ENCODE measurements at regions not wholly inside any gene's neighbourhood (a gene's known extent, or its start where the extent isn't known, plus 50 kb on each side); places are given as distances from the start of the nearest gene placed in this dataset.

DNA sequence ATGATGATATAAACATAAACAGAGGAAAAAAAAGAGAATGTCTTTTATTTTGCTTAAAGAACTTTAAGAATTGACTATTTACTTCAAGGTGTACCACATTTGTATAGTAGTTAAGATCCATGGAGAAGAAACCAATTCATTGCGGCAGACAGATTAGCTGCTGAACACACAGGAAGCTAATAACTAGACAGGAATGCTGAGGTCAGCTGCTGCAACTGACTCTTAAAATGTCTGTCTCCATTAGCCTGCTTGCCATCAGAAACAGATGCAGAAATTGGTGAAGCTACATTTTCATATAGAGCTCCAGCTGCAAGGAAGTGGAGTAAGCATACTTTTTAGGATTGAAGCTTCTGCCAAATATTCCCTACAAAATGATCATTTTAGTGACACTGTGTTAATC is 939.5 kb downstream of the EPHA7 start:
- H3K4me1 Mint-ChIP-seq (ENCODE audit: low read depth in 2 of 2): no peaks in the 10 kb centered on the region
- no peaks in the 10 kb centered on the region for H3K27me3 Mint-ChIP-seq
- no peak overlapping the region for H3K4me3 Mint-ChIP-seq
- no peak overlapping the region for H3K27ac Mint-ChIP-seq
- H3K9me3 Mint-ChIP-seq: peaks cover 9% of the 10 kb centered on the region
- DNase-seq (ENCODE audit: low spot score) (no peak), ATAC-seq (no peak)
- H3K36me3 Mint-ChIP-seq: peaks cover 6% of the 10 kb centered on the region

DNA sequence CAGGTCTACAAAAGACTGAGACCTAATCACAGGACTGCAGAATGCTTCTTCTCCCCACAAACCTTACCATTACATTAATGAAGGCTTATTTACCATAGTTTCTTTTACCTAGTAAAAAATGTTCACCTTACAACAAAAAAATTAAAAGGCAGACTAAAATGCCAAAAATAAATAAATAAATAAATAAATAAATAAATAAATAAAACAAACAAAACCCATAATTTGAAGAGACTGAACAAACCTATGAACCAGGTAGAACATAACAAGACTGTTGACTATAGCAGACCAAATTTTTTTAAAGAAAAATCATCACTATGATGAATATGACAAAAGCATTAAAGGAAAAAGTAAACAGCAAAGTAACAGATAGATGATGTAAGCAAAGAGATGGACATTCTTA is 946.3 kb downstream of the EPHA7 start:
- Mint-ChIP-seq H3K27me3 (no peaks in the 10 kb centered on the region), H3K9me3 (peaks cover 14% of the 10 kb centered on the region), H3K27ac (no peak overlapping the region), H3K36me3 (no peaks in the 10 kb centered on the region), H3K4me1 (ENCODE audit: low read depth in 2 of 2) (no peaks in the 10 kb centered on the region), H3K4me3 (no peak overlapping the region)
- DNase-seq (ENCODE audit: low spot score) (no peak), ATAC-seq (no peak)

DNA sequence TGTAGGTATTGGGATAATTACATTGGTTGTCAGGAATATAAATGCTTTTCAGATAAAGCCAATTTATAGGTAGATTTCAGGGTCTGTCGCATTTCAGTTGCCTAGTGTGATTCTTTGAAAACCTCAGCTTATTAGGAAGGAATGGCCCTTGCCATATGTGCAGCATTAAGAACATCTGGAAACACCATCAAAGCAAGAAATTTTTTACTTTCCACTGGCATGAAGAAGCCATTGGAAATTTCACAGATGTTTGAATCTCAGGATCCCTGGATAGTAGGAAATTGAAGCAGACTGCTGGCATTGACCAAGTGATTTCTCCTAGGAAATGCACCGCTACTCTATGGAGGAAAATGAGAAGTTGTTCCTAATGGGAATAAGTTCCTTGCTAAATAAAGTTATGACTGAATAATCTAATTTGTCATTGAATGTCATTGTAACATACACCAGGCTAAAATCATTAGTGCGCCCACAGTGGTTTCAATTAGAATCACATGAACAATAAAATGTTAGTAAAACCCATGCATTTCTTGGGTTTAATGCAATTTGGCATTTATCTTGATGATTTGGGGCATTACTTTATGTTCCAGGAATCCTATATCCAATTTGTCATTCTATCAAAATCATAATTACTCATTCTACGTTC is 950.1 kb downstream of the EPHA7 start:
- Mint-ChIP-seq H3K27me3 (no peaks in the 10 kb centered on the region), H3K9me3 (peaks cover 21% of the 10 kb centered on the region), H3K27ac (no peak overlapping the region), H3K4me1 (ENCODE audit: low read depth in 2 of 2) (no peaks in the 10 kb centered on the region), H3K36me3 (peaks cover 4% of the 10 kb centered on the region), H3K4me3 (no peak overlapping the region)
- ATAC-seq: no peak
- no peak for DNase-seq (ENCODE audit: low spot score)

DNA sequence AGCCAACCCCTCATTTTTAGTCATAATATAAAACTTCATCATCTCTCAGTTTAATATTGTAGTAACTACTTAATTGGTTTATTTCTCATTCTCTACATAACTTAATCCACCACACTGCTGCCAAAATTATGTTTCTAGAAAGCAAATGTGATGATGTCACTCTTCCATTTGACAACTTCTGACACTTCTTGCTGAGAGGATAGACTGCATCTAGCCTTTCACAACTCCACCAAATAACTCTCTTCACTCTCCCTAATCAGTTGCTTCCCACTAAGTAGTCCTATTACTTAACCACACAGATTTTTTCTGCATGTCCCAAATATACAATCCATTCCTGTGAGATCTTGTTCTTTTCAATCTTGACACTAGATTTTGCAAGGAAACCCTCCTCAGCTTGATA is 951.3 kb downstream of the EPHA7 start:
- Mint-ChIP-seq H3K9me3 (peaks cover 15% of the 10 kb centered on the region), H3K27me3 (no peaks in the 10 kb centered on the region), H3K4me1 (ENCODE audit: low read depth in 2 of 2) (no peaks in the 10 kb centered on the region), H3K4me3 (no peak overlapping the region), H3K36me3 (peaks cover 6% of the 10 kb centered on the region), H3K27ac (no peak overlapping the region)
- DNase-seq (ENCODE audit: low spot score): no peak
- ATAC-seq: no peak

DNA sequence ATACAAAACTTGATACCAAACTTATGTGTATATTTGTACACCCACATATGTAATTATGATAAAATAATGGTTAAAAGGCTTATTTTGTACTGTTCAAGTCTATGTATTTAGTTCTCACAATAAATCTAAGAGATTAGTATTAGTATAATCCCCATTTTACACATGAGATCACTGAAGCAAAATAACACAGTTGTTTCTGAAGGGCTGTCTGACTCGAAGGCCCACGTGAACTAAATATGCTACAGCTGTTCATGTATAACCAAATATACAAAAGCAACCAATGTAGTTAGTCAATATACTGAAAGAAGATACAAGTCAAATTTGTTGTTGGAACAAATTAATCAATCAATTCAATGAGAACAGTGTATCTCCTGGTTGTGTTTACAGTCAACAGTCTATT is 959.2 kb downstream of the EPHA7 start:
- Mint-ChIP-seq H3K4me1 (ENCODE audit: low read depth in 2 of 2) (no peaks in the 10 kb centered on the region), H3K27ac (no peak overlapping the region), H3K4me3 (no peak overlapping the region), H3K9me3 (peaks cover 13% of the 10 kb centered on the region), H3K36me3 (peaks cover 4% of the 10 kb centered on the region), H3K27me3 (no peaks in the 10 kb centered on the region)
- ATAC-seq (no peak), DNase-seq (ENCODE audit: low spot score) (no peak)

DNA sequence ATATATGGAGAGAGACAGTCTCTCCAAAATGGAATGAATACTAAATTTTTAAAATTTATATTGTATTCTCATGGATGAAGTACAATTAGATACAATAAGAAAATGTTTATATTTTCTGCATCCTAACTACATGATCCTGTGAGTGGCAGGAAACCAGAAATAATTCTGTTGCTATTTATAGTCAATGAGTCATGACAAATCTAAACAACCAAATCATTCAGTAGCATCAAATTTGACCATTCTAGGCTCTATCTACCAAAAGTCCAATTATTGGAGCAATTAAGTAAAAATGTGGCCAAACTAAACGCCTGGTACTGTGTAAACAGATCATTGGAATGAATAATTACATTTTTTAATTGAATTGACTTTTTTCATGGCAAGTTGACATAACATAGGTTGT is 959.8 kb downstream of the EPHA7 start:
- H3K27me3 Mint-ChIP-seq: no peaks in the 10 kb centered on the region
- ATAC-seq: no peak
- peaks cover 10% of the 10 kb centered on the region for H3K9me3 Mint-ChIP-seq
- no peak overlapping the region for H3K4me3 Mint-ChIP-seq
- H3K36me3 Mint-ChIP-seq: peaks cover 4% of the 10 kb centered on the region
- H3K27ac Mint-ChIP-seq: no peak overlapping the region
- DNase-seq (ENCODE audit: low spot score): no peak
- no peaks in the 10 kb centered on the region for H3K4me1 Mint-ChIP-seq (ENCODE audit: low read depth in 2 of 2)

DNA sequence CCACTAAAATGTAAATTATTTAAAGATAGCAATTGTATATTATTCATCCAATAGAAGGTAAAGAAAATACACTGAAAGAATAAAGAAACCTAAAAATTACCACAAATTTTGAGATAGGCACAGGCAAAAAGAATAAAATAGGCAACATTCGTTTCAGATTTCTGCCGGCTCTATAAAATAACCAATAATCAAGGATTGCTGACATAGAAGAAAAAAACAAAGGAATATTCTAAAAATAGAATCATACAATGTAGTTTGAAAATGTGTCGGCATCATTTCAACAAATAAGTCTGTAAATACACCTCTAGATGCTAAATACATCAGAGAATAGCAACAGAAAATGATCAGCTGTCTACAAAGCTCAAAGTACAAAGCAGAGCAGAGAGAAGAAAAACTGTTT is 973.3 kb downstream of the EPHA7 start:
- Mint-ChIP-seq H3K36me3 (peaks cover 4% of the 10 kb centered on the region), H3K27ac (no peak overlapping the region), H3K9me3 (peaks cover 17% of the 10 kb centered on the region), H3K27me3 (no peaks in the 10 kb centered on the region), H3K4me1 (ENCODE audit: low read depth in 2 of 2) (no peaks in the 10 kb centered on the region), H3K4me3 (no peak overlapping the region)
- DNase-seq (ENCODE audit: low spot score) (no peak), ATAC-seq (no peak)

DNA sequence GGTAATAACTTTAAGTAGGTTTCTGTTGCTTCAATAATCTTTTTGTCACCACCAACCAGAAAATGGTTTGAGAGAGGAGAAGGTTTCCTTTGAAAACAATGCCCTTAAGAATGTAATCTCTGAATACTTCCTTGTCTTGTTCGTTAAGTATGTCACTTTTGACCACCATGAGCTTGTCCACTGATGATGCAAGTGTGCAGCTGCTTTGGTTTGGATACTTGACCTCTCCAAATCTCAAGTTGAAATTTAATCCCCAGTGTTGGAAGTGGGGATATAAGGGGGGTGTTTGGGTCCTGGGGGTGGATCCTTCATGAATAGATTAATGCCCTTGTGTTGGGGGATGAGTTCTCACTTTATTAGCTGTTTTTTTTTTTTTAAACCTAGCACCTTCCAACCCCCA is 985.4 kb downstream of the EPHA7 start:
- Mint-ChIP-seq H3K4me1 (ENCODE audit: low read depth in 2 of 2) (no peaks in the 10 kb centered on the region), H3K4me3 (no peak overlapping the region), H3K27me3 (no peaks in the 10 kb centered on the region), H3K27ac (no peak overlapping the region), H3K9me3 (peaks cover 15% of the 10 kb centered on the region), H3K36me3 (no peaks in the 10 kb centered on the region)
- ATAC-seq (no peak), DNase-seq (ENCODE audit: low spot score) (no peak)

DNA sequence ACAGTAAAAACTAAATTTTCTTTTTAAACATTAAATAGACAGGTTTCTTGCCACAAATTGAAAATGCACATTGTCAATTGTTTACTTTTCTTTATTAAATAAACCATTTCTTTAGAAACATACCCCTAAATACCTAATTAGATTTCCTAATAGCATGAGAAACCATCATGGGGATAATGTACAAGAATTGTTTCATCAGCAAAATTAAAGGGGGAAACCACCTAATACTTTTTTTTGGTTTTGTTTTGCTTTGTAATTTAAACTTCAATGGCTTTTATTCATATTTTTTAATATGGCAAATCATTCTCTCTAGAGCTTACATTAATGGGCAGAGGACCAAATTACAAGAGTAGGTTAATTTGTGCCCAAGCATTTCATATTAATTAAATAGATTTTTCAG is 987.9 kb downstream of the EPHA7 start:
- no peaks in the 10 kb centered on the region for H3K36me3 Mint-ChIP-seq
- DNase-seq (ENCODE audit: low spot score): no peak
- H3K27me3 Mint-ChIP-seq: no peaks in the 10 kb centered on the region
- peaks cover 16% of the 10 kb centered on the region for H3K9me3 Mint-ChIP-seq
- ATAC-seq: no peak
- no peak overlapping the region for H3K27ac Mint-ChIP-seq
- no peaks in the 10 kb centered on the region for H3K4me1 Mint-ChIP-seq (ENCODE audit: low read depth in 2 of 2)
- no peak overlapping the region for H3K4me3 Mint-ChIP-seq

DNA sequence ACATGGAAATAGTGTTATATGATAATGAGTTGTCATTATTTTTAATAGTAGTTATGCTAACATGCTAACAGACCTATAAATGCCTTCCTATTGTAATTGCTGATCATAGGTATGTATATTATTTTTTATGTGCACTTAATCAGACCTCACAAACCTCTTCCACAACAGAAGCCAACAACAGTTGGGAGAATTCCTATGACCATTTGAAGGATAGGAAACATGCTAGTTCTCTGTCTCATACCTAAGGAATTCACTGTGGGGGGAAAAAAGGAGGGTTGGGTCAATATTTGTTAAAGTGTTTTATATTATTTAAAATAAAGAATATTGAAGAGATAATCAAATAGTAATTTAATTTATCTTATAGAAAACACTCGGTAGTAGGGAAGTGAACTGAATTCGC is 990.9 kb downstream of the EPHA7 start:
- no peak for DNase-seq (ENCODE audit: low spot score)
- Mint-ChIP-seq H3K9me3 (peaks cover 15% of the 10 kb centered on the region), H3K36me3 (peaks cover 4% of the 10 kb centered on the region), H3K27ac (no peak overlapping the region), H3K27me3 (no peaks in the 10 kb centered on the region), H3K4me1 (ENCODE audit: low read depth in 2 of 2) (no peaks in the 10 kb centered on the region), H3K4me3 (no peak overlapping the region)
- ATAC-seq: no peak

DNA sequence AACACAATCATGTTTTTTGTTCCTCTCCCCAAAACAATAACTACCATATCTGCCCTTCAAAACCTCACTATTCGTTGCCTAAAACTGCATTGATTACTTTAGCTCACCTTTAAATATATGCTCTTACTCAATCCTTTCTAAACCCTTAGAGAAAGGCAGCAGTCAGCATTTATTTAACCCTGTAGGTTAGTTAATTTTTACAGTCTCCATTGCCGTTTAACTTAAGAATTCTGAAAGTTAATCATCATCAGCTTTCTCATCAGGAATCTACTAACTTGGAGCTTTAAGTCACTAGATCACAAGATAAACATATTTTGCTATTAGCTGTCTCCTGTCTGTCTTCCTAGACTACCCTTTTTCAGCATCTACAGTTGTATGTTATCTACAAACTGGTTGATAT is 991.9 kb downstream of the EPHA7 start:
- Mint-ChIP-seq H3K27me3 (no peaks in the 10 kb centered on the region), H3K36me3 (peaks cover 5% of the 10 kb centered on the region), H3K27ac (no peak overlapping the region), H3K4me1 (ENCODE audit: low read depth in 2 of 2) (no peaks in the 10 kb centered on the region), H3K4me3 (no peak overlapping the region), H3K9me3 (peaks cover 21% of the 10 kb centered on the region)
- no peak for ATAC-seq
- no peak for DNase-seq (ENCODE audit: low spot score)

DNA sequence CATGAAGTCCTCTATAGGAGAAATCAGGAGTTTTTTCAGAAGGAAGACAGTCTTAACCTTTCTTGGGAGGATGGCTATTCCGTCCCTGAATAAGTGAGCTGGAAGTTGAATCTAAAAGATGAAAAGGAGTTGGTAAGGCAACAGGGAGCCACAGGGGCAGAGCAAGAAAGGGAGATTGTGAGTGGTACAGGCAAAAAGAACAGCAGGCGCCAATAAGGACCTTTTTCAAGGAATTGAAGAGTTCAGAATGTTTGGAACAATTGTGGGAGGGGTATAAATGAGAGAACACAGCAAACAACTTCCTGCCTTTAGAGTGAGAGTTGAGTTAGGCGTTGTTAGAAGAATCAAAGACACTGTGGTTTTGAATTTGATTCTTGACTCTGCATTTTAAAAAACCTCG is 1003.7 kb downstream of the EPHA7 start:
- peaks cover 7% of the 10 kb centered on the region for H3K9me3 Mint-ChIP-seq
- H3K27ac Mint-ChIP-seq: no peak overlapping the region
- no peaks in the 10 kb centered on the region for H3K27me3 Mint-ChIP-seq
- no peaks in the 10 kb centered on the region for H3K36me3 Mint-ChIP-seq
- H3K4me3 Mint-ChIP-seq: no peak overlapping the region
- ATAC-seq (no peak), DNase-seq (ENCODE audit: low spot score) (no peak)
- no peaks in the 10 kb centered on the region for H3K4me1 Mint-ChIP-seq (ENCODE audit: low read depth in 2 of 2)

DNA sequence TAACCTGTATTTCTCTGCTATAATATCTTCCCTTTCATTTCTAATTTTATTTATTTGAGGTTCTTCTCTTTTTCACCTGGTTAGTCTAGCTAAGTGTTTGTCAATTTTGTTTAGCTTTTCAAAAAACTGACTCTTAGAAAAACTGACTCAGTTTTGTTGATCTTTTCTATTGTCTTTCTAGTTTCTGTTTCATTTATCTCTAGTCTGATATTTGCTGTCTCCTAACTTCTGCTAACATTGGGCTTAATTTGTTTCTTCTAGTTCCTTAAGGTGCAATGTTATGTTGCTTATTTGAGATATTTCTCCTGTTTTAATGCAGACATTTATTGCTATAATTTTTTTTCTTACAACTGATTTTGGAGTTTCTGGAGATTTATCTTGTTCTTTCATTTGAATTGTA is 1011.0 kb downstream of the EPHA7 start:
- Mint-ChIP-seq H3K9me3 (peaks cover 29% of the 10 kb centered on the region), H3K27me3 (no peaks in the 10 kb centered on the region), H3K4me1 (ENCODE audit: low read depth in 2 of 2) (no peaks in the 10 kb centered on the region), H3K36me3 (peaks cover 6% of the 10 kb centered on the region), H3K4me3 (no peak overlapping the region), H3K27ac (no peak overlapping the region)
- ATAC-seq: no peak
- DNase-seq (ENCODE audit: low spot score): no peak

DNA sequence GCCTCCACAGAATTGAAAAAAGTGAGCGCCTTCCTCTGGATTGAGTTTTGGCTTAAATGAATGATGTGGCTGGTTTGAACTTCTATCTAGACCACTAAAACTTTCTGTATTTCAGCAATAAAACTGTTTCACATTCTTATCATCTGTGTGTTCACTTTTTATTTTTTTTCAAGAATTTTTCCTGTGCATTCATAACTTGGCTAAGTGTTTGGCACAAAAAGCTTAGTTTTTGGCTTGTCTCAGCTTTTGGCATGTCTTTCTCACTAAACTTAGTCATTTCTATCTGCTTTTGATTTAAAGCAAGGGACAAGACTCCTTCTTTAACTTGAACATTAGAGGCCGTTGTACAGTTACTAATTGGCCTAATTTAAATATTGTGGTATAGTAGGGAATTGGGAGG is 1015.1 kb downstream of the EPHA7 start:
- ATAC-seq: no peak
- H3K27me3 Mint-ChIP-seq: no peaks in the 10 kb centered on the region
- peaks cover 6% of the 10 kb centered on the region for H3K36me3 Mint-ChIP-seq
- no peaks in the 10 kb centered on the region for H3K4me1 Mint-ChIP-seq (ENCODE audit: low read depth in 2 of 2)
- DNase-seq (ENCODE audit: low spot score): no peak
- peaks cover 33% of the 10 kb centered on the region for H3K9me3 Mint-ChIP-seq
- H3K27ac Mint-ChIP-seq: no peak overlapping the region
- no peak overlapping the region for H3K4me3 Mint-ChIP-seq

DNA sequence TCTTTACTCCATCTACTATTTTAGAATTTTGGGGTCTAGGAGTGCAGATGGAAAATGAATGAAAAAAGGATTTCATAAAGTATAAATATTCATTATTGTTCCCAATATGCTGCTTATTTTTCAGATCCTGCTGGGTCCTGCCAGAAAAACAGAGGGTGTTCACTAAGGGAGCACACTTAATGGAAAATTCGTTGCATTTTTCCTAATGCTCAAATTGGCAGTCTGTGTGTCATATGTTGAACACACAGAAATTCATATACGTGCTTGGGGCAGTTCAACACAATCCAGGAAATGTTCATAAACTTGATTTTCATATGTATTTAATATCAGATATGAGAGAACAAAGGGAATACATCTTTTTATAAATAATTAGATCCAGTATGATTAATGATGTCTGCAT is 1019.4 kb downstream of the EPHA7 start:
- no peaks in the 10 kb centered on the region for H3K4me1 Mint-ChIP-seq (ENCODE audit: low read depth in 2 of 2)
- DNase-seq (ENCODE audit: low spot score): no peak
- no peak overlapping the region for H3K27ac Mint-ChIP-seq
- no peaks in the 10 kb centered on the region for H3K36me3 Mint-ChIP-seq
- H3K27me3 Mint-ChIP-seq: no peaks in the 10 kb centered on the region
- ATAC-seq: no peak
- H3K9me3 Mint-ChIP-seq: peaks cover 12% of the 10 kb centered on the region
- no peak overlapping the region for H3K4me3 Mint-ChIP-seq

Data from natural killer cell treated with Interleukin-12 subunit alpha and Interleukin-12 subunit beta and Interleukin-15 and Interleukin-18, amount 100 ng/mL, for 72 hours (primary cell).